ENCODE measurements at regions not wholly inside any gene's neighbourhood (a gene's known extent, or its start where the extent isn't known, plus 50 kb on each side); places are given as distances from the start of the nearest gene placed in this dataset.

DNA sequence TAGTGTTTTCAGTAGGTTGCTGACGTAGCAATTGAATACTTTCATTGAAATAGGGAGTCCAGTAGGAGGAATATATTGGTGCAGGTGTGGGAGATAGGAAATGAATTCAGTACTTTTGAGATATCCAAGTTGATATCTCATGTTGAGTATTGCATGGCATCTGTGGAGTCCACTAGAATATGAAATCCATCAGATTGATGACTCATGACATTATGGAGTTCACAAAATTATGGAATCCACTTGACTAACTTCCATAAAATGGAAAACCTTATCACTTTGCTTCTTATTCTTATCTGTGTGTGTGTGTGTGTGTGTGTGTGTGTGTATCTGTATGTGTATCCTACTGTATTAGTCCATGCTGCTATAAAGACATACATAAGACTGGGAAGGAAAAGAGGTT is 513.5 kb upstream of the ZEB2 start:
- DNase-seq, result no peak
- H3K4me3 ChIP-seq, result no peak overlapping the region
- no peaks in the 10 kb centered on the region for H3K9me3 ChIP-seq
- TF ChIP-seq POLR2A (IDR thresholded peaks at IDR 0.05) (no peak), POLR2AphosphoS5 (IDR thresholded peaks at IDR 0.05) (no peak), EP300 (IDR thresholded peaks at IDR 0.05) (no peak)
- TF ChIP-seq, protein P1, sequence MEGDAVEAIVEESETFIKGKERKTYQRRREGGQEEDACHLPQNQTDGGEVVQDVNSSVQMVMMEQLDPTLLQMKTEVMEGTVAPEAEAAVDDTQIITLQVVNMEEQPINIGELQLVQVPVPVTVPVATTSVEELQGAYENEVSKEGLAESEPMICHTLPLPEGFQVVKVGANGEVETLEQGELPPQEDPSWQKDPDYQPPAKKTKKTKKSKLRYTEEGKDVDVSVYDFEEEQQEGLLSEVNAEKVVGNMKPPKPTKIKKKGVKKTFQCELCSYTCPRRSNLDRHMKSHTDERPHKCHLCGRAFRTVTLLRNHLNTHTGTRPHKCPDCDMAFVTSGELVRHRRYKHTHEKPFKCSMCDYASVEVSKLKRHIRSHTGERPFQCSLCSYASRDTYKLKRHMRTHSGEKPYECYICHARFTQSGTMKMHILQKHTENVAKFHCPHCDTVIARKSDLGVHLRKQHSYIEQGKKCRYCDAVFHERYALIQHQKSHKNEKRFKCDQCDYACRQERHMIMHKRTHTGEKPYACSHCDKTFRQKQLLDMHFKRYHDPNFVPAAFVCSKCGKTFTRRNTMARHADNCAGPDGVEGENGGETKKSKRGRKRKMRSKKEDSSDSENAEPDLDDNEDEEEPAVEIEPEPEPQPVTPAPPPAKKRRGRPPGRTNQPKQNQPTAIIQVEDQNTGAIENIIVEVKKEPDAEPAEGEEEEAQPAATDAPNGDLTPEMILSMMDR (IDR thresholded peaks at IDR 0.05), result no peak
- H3K36me3 ChIP-seq, result no peaks in the 10 kb centered on the region
- intact Hi-C loops (cut with DNase I), result no loop called here
- H3K4me1 ChIP-seq, result no peaks in the 10 kb centered on the region
- no peaks in the 10 kb centered on the region for H3K27me3 ChIP-seq
- 83 to 84% methylated on average over 1 of the region's 1 CpG for WGBS, 2 donors
- H3K27ac ChIP-seq, result no peak overlapping the region

DNA sequence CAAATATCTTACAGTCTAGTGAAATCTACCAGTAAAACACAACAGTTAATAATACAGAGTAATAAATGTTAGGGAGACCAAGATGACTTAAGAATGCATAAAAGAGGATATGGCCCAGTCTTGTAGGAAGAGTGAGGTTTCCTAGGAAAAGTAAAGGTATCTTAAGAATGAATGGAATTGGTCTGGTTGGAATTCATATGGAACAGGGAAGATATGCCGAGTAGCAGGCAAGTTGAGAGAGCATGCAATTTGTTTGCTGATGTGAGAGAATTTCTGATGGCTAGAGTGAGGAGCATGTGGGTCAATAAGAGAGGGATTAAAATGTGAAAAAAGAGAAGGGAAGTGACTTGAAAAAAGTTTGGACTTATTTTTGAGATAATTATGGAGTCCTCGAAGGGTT is 512.9 kb upstream of the ZEB2 start:
- no peak overlapping the region for H3K27ac ChIP-seq
- H3K9me3 ChIP-seq, result no peaks in the 10 kb centered on the region
- intact Hi-C loops (cut with DNase I), result no loop called here
- no peak for DNase-seq
- WGBS, 2 donors, result 83 to 84% methylated on average over 2 of the region's 2 CpGs
- no peaks in the 10 kb centered on the region for H3K27me3 ChIP-seq
- TF ChIP-seq POLR2A (IDR thresholded peaks at IDR 0.05) (no peak), POLR2AphosphoS5 (IDR thresholded peaks at IDR 0.05) (no peak), EP300 (IDR thresholded peaks at IDR 0.05) (no peak)
- TF ChIP-seq, protein P1 (IDR thresholded peaks at IDR 0.05), result no peak
- no peaks in the 10 kb centered on the region for H3K4me1 ChIP-seq
- no peak overlapping the region for H3K4me3 ChIP-seq
- H3K36me3 ChIP-seq, result no peaks in the 10 kb centered on the region

DNA sequence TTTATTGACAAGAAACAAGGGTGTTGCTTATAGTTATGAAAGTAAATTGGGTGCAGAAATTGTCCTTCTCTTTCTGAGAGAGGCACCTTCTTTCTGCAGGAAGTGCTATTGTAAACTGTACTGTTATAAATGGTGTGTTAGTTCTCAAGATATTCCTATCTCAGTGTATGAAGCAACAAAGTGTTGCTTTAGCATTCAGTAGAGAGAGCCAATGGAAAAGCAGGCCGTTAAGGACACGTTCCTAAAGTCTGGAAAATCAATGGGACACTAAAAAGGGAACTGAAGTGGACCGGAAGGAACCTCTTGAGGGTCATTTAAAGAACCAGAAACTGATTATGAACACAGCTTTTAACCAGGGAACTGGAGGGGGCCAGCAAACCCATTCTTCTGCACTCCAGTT is 510.0 kb upstream of the ZEB2 start:
- H3K27me3 ChIP-seq, result peaks cover 0 to 4% (median 0%) of the 10 kb centered on the region in 3 donors
- H3K4me1 ChIP-seq, result peaks cover 0 to 10% (median 0%) of the 10 kb centered on the region in 4 donors
- TF ChIP-seq, protein P1 (IDR thresholded peaks at IDR 0.05), result no peak
- TF ChIP-seq POLR2A (IDR thresholded peaks at IDR 0.05) (no peak), POLR2AphosphoS5 (IDR thresholded peaks at IDR 0.05) (no peak), EP300 (IDR thresholded peaks at IDR 0.05) (no peak)
- WGBS, 2 donors, result 58 to 66% methylated on average over 3 of the region's 3 CpGs
- no peaks in the 10 kb centered on the region for H3K36me3 ChIP-seq
- H3K4me3 ChIP-seq, result no peak overlapping the region
- intact Hi-C loops (cut with DNase I), result no loop called here
- H3K27ac ChIP-seq, result no peak overlapping the region
- H3K9me3 ChIP-seq, result no peaks in the 10 kb centered on the region
- DNase-seq, result no peak

DNA sequence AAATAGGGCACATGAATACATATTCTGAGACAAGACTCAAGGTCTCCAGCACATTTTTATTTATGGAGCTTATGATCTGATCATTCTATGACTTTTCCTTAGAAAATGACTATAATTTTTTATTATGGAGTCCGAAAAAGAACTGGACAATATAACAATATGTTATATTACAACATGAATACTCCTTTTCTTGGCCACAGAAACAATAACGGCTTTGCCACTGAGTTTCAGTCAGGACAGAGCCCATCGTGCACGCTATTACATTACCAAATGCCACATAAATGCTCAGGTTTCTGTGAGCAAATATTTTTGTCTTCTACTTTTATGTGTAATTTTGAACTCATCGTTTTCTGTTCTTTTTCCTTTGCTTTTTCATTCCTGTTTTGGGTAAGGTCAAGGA is 509.2 kb upstream of the ZEB2 start:
- DNase-seq, result no peak
- WGBS, 2 donors, result 87 to 90% methylated on average over 5 of the region's 5 CpGs
- peaks cover 0 to 4% (median 0%) of the 10 kb centered on the region in 3 donors for H3K27me3 ChIP-seq
- H3K36me3 ChIP-seq, result no peaks in the 10 kb centered on the region
- no peak overlapping the region for H3K27ac ChIP-seq
- TF ChIP-seq POLR2A (IDR thresholded peaks at IDR 0.05), result no peak
- TF ChIP-seq POLR2AphosphoS5 (IDR thresholded peaks at IDR 0.05), result no peak
- no peak for TF ChIP-seq EP300 (IDR thresholded peaks at IDR 0.05)
- TF ChIP-seq, protein P1 (IDR thresholded peaks at IDR 0.05), result no peak
- no peaks in the 10 kb centered on the region for H3K9me3 ChIP-seq
- H3K4me1 ChIP-seq, result peaks cover 0 to 10% (median 0%) of the 10 kb centered on the region in 4 donors
- H3K4me3 ChIP-seq, result no peak overlapping the region
- intact Hi-C loops (cut with DNase I), result no loop called here

Data from sigmoid colon (tissue), 6 donors.